EL (cell line): ENCODE measurements at regions not wholly inside any gene's neighbourhood (a gene's known extent, or its start where the extent isn't known, plus 50 kb on each side); places are given as distances from the start of the nearest gene placed in this dataset.
A peak's percentile ranks its signal among the peaks of the same experiment; 100 is the strongest.
"Not testable (repeated sequence)": the region's sequence is repeated elsewhere in the genome, so short reads cannot be mapped to it uniquely, and the experiment has no call there.

Source experiments
- DNase-seq: peaks from one replicate; pipeline ENCODE4 v3.0.0-alpha.2; 2016

- DNase-seq = no peak
These were observed 877.1 kb upstream of the KLHL1 start for GRCh38 chr13:70985371-70985770.

- not testable (repeated sequence) for DNase-seq
These were observed 873.0 kb upstream of the KLHL1 start for GRCh38 chr13:70981219-70981618.

GRCh38 chr13:70969321-70969720 lies 861.1 kb upstream of the KLHL1 start:
- DNase-seq = no peak

- no peak for DNase-seq
These were observed 859.3 kb upstream of the KLHL1 start for GRCh38 chr13:70967564-70967963.

GRCh38 chr13:70964874-70965273 lies 856.6 kb upstream of the KLHL1 start:
- no peak for DNase-seq

GRCh38 chr13:70964124-70964523 lies 855.9 kb upstream of the KLHL1 start:
- no peak for DNase-seq

GRCh38 chr13:70960841-70961443 lies 852.7 kb upstream of the KLHL1 start:
- DNase-seq = peak; percentile 1

- DNase-seq = no peak
These were observed 851.0 kb upstream of the KLHL1 start for GRCh38 chr13:70959035-70959775.

GRCh38 chr13:70955887-70956286 lies 847.6 kb upstream of the KLHL1 start:
- DNase-seq = no peak

- no peak for DNase-seq
These were observed 842.4 kb upstream of the KLHL1 start for GRCh38 chr13:70950664-70951063.

- DNase-seq = no peak
These were observed 837.3 kb upstream of the KLHL1 start for GRCh38 chr13:70945506-70945905.

GRCh38 chr13:70941454-70941853 lies 833.2 kb upstream of the KLHL1 start:
- DNase-seq = no peak

- DNase-seq = no peak
These were observed 830.2 kb upstream of the KLHL1 start for GRCh38 chr13:70938462-70938861.

- no peak for DNase-seq
These were observed 824.3 kb upstream of the KLHL1 start for GRCh38 chr13:70932511-70932910.

- DNase-seq = no peak
These were observed 815.9 kb upstream of the KLHL1 start for GRCh38 chr13:70923863-70924752.

- no peak for DNase-seq
These were observed 803.0 kb upstream of the KLHL1 start for GRCh38 chr13:70911286-70911685.

- DNase-seq = no peak
These were observed 800.5 kb upstream of the KLHL1 start for GRCh38 chr13:70908795-70909194.

- no peak for DNase-seq
These were observed 796.8 kb upstream of the KLHL1 start for GRCh38 chr13:70905035-70905434.

GRCh38 chr13:70896136-70896535 lies 787.9 kb upstream of the KLHL1 start:
- no peak for DNase-seq

- no peak for DNase-seq
These were observed 787.3 kb upstream of the KLHL1 start for GRCh38 chr13:70895599-70895998.

- no peak for DNase-seq
These were observed 786.0 kb upstream of the KLHL1 start for GRCh38 chr13:70894258-70894657.

- no peak for DNase-seq
These were observed 785.6 kb upstream of the KLHL1 start for GRCh38 chr13:70893832-70894231.

GRCh38 chr13:70890289-70890688 lies 782.0 kb upstream of the KLHL1 start:
- no peak for DNase-seq

GRCh38 chr13:70889163-70889562 lies 780.9 kb upstream of the KLHL1 start:
- DNase-seq = no peak
